Chondrocyte (in vitro differentiated cells): ENCODE measurements at regions not wholly inside any gene's neighbourhood (a gene's known extent, or its start where the extent isn't known, plus 50 kb on each side); places are given as distances from the start of the nearest gene placed in this dataset.

ENCODE experiments used
- DNase-seq: peaks from one replicate; pipeline ENCODE4 v3.0.0; 2021; ENCODE audit warnings: mixed read lengths, low spot score
- H3K27ac Mint-ChIP-seq: one replicate; pipeline ENCODE4 v1.8.0; 2021; ENCODE audit warnings: mild to moderate bottlenecking, moderate library complexity, mixed read lengths; ENCODE audit not compliant: unreplicated experiment
- H3K27me3 Mint-ChIP-seq: 2 replicates; pipeline ENCODE4 v1.8.0; 2021; ENCODE audit warnings: low read depth, mixed read lengths
- H3K36me3 Mint-ChIP-seq: 2 replicates; pipeline ENCODE4 v1.8.0; 2021; ENCODE audit warnings: low read depth, mixed read lengths
- H3K4me1 Mint-ChIP-seq: 2 replicates; pipeline ENCODE4 v1.8.0; 2021; ENCODE audit warnings: low read depth, mild to moderate bottlenecking, mixed read lengths
- H3K4me3 Mint-ChIP-seq: one replicate; pipeline ENCODE4 v1.8.0; 2021; ENCODE audit warnings: mild to moderate bottlenecking, moderate library complexity, mixed read lengths; ENCODE audit not compliant: unreplicated experiment
- H3K9me3 Mint-ChIP-seq: 2 replicates; pipeline ENCODE4 v1.8.0; 2021; ENCODE audit warnings: low read depth, mixed read lengths
- CTCF ChIP-seq: fragments of 200-600 bp; sonication (generic); IDR thresholded peaks from 2 replicates; pipeline ENCODE4 v1.5.0; 2021; ENCODE audit warnings: antibody characterized with exemption, mild to moderate bottlenecking, moderate library complexity

- DNase-seq = no peak
- no peak for TF ChIP-seq CTCF
- Mint-ChIP-seq H3K4me3 (no peak overlapping the region), H3K27me3 (peaks cover 15% of the 10 kb centered on the region), H3K4me1 (no peaks in the 10 kb centered on the region), H3K27ac (no peak overlapping the region), H3K9me3 (no peaks in the 10 kb centered on the region), H3K36me3 (no peaks in the 10 kb centered on the region)
These were observed 95.1 kb upstream of the ESRRG start for GRCh38 chr1:216818284-216818683.

- TF ChIP-seq CTCF = no peak
- DNase-seq = no peak
These were observed 92.3 kb upstream of the ESRRG start for GRCh38 chr1:216815260-216816131.

GRCh38 chr1:216814576-216815259 is 91.5 kb upstream of the ESRRG start:
- Mint-ChIP-seq H3K27me3 (peaks cover 12% of the 10 kb centered on the region), H3K36me3 (no peaks in the 10 kb centered on the region), H3K4me1 (no peaks in the 10 kb centered on the region), H3K9me3 (no peaks in the 10 kb centered on the region), H3K4me3 (no peak overlapping the region), H3K27ac (no peak overlapping the region)
- DNase-seq = no peak
- TF ChIP-seq CTCF = no peak

More at GRCh38 chr1:216815260-216816131, 92.3 kb upstream of the ESRRG start:
- no peaks in the 10 kb centered on the region for H3K9me3 Mint-ChIP-seq
- H3K27me3 Mint-ChIP-seq = peaks cover 15% of the 10 kb centered on the region
- H3K27ac Mint-ChIP-seq = no peak overlapping the region
- H3K4me3 Mint-ChIP-seq = no peak overlapping the region
- H3K36me3 Mint-ChIP-seq = no peaks in the 10 kb centered on the region
- no peaks in the 10 kb centered on the region for H3K4me1 Mint-ChIP-seq

GRCh38 chr1:216812966-216813365 is 89.7 kb upstream of the ESRRG start:
- H3K4me3 Mint-ChIP-seq = no peak overlapping the region
- TF ChIP-seq CTCF = no peak
- no peaks in the 10 kb centered on the region for H3K4me1 Mint-ChIP-seq
- H3K27me3 Mint-ChIP-seq = peaks cover 6% of the 10 kb centered on the region
- no peaks in the 10 kb centered on the region for H3K9me3 Mint-ChIP-seq
- H3K36me3 Mint-ChIP-seq = no peaks in the 10 kb centered on the region
- no peak for DNase-seq
- no peak overlapping the region for H3K27ac Mint-ChIP-seq

- TF ChIP-seq CTCF = no peak
- Mint-ChIP-seq H3K4me1 (no peaks in the 10 kb centered on the region), H3K27me3 (peaks cover 3% of the 10 kb centered on the region), H3K4me3 (no peak overlapping the region), H3K9me3 (no peaks in the 10 kb centered on the region), H3K27ac (no peak overlapping the region), H3K36me3 (no peaks in the 10 kb centered on the region)
- DNase-seq = no peak
These were observed 86.4 kb upstream of the ESRRG start for GRCh38 chr1:216809649-216810048.
